ENCODE measurements at regions not wholly inside any gene's neighbourhood (a gene's known extent, or its start where the extent isn't known, plus 50 kb on each side); places are given as distances from the start of the nearest gene placed in this dataset.

- no peaks in the 10 kb centered on the region for H3K9me3 ChIP-seq (ENCODE audit: control insufficient read depth, low read length)
- H3K4me1 ChIP-seq (ENCODE audit: control insufficient read depth in 1 of 2, insufficient read depth in 2 of 2, low read length in 2 of 2) = peaks cover 0 to 3% of the 10 kb centered on the region in 2 donors
- no peaks in the 10 kb centered on the region for H3K36me3 ChIP-seq (ENCODE audit: control insufficient read depth in 1 of 2, insufficient read depth in 2 of 2, low read length in 1 of 2)
- H3K4me3 ChIP-seq (ENCODE audit: low read length in 2 of 2) = peak overlapping the region in 1 of 2 donors; percentile 41
- WGBS, 2 donors = 4 to 11% methylated on average over 3 of the region's 3 CpGs
- ATAC-seq (ENCODE audit: low FRiP score) (peak; percentile 45), DNase-seq (no peak)
- no peaks in the 10 kb centered on the region for H3K27me3 ChIP-seq (ENCODE audit: control insufficient read depth in 1 of 2, insufficient read depth in 2 of 2, low read length in 1 of 2)
- H3K27ac ChIP-seq (ENCODE audit: low read depth in 1 of 2, low read length in 2 of 2) = no peak overlapping the region
- intact Hi-C loops (cut with DNase I) = loop anchor here in 1 of 2 donors (10.0 kb wide), 1 partner anchor 89 kb away; the partner anchor contains the start of gene COL8A1
These were observed 92.3 kb upstream of the COL8A1 start for GRCh38 chr3:99545941-99546580.

DNA sequence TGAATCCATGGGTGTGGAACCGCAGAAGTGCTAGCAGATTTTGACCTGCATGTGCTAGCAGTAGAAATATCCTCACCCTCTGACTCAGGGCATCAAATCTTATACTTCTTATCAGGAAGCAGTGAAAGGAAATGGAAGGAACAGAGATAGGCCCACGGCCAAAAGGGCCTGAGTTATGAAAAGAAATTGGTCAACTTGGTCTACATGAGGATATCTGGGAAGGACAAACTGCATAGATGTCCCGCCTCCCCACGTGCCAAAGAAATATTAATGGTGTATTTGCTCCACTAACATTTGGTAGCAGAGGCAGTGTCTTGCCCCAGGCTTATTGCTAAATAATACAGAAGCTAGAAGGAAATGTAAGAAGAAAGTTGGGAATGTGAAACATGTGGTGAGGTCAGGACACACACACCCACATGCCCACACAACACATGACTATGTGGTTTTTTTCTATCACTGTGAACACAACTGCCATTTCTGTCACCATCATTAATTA is 93.6 kb upstream of the COL8A1 start:
- WGBS, 2 donors = 50 to 54% methylated on average over 4 of the region's 4 CpGs
- DNase-seq = peak in 1 of 2 donors; percentile 44
- no peak overlapping the region for H3K27ac ChIP-seq (ENCODE audit: low read depth in 1 of 2, low read length in 2 of 2)

DNA sequence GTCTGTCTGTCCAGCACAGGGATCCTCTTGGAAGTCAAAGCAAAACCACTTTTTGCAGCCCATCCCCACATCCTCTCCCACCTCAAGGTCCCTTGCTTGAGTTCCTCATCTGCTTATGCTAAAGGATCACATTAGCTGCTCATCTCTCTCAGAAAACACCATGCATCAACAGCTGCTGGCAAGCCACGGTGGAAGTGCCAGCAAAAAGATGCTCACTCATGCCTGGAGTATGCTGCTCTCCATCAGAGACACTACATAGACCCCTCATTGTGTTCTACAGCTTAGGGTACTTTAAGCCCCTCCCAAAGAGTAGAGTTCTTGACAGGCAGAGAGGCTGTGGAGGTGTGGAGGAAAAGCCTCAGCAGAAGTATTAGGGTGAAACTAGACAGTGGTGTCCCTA is 94.6 kb upstream of the COL8A1 start:
- no peaks in the 10 kb centered on the region for H3K27me3 ChIP-seq (ENCODE audit: control insufficient read depth in 1 of 2, insufficient read depth in 2 of 2, low read length in 1 of 2)
- no peak for ATAC-seq (ENCODE audit: low FRiP score)
- H3K27ac ChIP-seq (ENCODE audit: low read depth in 1 of 2, low read length in 2 of 2) = no peak overlapping the region
- no peak for DNase-seq
- no peaks in the 10 kb centered on the region for H3K9me3 ChIP-seq (ENCODE audit: control insufficient read depth, low read length)
- peaks cover 0 to 3% of the 10 kb centered on the region in 2 donors for H3K4me1 ChIP-seq (ENCODE audit: control insufficient read depth in 1 of 2, insufficient read depth in 2 of 2, low read length in 2 of 2)
- intact Hi-C loops (cut with DNase I) = loop anchor here in 1 of 2 donors (10.0 kb wide), 1 partner anchor 91 kb away; the partner anchor contains the start of gene COL8A1
- H3K36me3 ChIP-seq (ENCODE audit: control insufficient read depth in 1 of 2, insufficient read depth in 2 of 2, low read length in 1 of 2) = no peaks in the 10 kb centered on the region
- 0 to 36% methylated on average over 1 of the region's 1 CpG for WGBS, 2 donors
- no peak overlapping the region for H3K4me3 ChIP-seq (ENCODE audit: low read length in 2 of 2)

More for the DNA sequence above, 93.6 kb upstream of the COL8A1 start:
- peaks cover 0 to 3% of the 10 kb centered on the region in 2 donors for H3K4me1 ChIP-seq (ENCODE audit: control insufficient read depth in 1 of 2, insufficient read depth in 2 of 2, low read length in 2 of 2)
- peak; percentile 24 for ATAC-seq (ENCODE audit: low FRiP score)
- intact Hi-C loops (cut with DNase I) = loop anchor here in 1 of 2 donors (10.0 kb wide), 1 partner anchor 90 kb away; the partner anchor contains the start of gene COL8A1
- H3K36me3 ChIP-seq (ENCODE audit: control insufficient read depth in 1 of 2, insufficient read depth in 2 of 2, low read length in 1 of 2) = no peaks in the 10 kb centered on the region
- H3K4me3 ChIP-seq (ENCODE audit: low read length in 2 of 2) = no peak overlapping the region
- H3K9me3 ChIP-seq (ENCODE audit: control insufficient read depth, low read length) = no peaks in the 10 kb centered on the region
- H3K27me3 ChIP-seq (ENCODE audit: control insufficient read depth in 1 of 2, insufficient read depth in 2 of 2, low read length in 1 of 2) = no peaks in the 10 kb centered on the region

- peaks cover 0 to 3% of the 10 kb centered on the region in 2 donors for H3K4me1 ChIP-seq (ENCODE audit: control insufficient read depth in 1 of 2, insufficient read depth in 2 of 2, low read length in 2 of 2)
- H3K36me3 ChIP-seq (ENCODE audit: control insufficient read depth in 1 of 2, insufficient read depth in 2 of 2, low read length in 1 of 2) = no peaks in the 10 kb centered on the region
- intact Hi-C loops (cut with DNase I) = loop anchor here in 1 of 2 donors (10.0 kb wide), 1 partner anchor 92 kb away; the partner anchor contains the start of gene COL8A1
- no peak overlapping the region for H3K27ac ChIP-seq (ENCODE audit: low read depth in 1 of 2, low read length in 2 of 2)
- no peak overlapping the region for H3K4me3 ChIP-seq (ENCODE audit: low read length in 2 of 2)
- DNase-seq (no peak), ATAC-seq (ENCODE audit: low FRiP score) (no peak)
- H3K9me3 ChIP-seq (ENCODE audit: control insufficient read depth, low read length) = no peaks in the 10 kb centered on the region
- no peaks in the 10 kb centered on the region for H3K27me3 ChIP-seq (ENCODE audit: control insufficient read depth in 1 of 2, insufficient read depth in 2 of 2, low read length in 1 of 2)
- WGBS, 2 donors = 72 to 74% methylated on average over 4 of the region's 4 CpGs
These were observed 95.5 kb upstream of the COL8A1 start for GRCh38 chr3:99542767-99543518.

DNA sequence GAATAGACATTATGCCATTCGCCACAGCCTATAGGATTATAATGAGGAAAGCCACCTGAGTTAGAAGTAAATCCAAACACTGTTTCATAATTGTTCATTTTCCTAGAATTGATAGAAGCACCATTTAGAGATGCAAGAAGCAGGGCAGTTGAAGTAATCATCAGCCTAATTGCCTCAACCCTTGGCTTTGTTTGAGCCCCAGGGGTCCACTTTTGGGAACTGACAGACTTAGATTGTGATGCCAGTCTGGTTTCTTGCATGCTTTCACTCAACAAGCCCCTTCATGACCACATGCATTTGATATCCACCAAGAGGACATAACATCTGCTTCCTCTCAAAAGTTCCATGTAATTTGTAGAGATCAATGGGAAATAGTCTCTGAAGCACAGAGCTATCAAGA is 97.2 kb upstream of the COL8A1 start:
- Histone ChIP-seq H3K27me3 (ENCODE audit: control insufficient read depth in 1 of 2, insufficient read depth in 2 of 2, low read length in 1 of 2) (no peaks in the 10 kb centered on the region), H3K27ac (ENCODE audit: low read depth in 1 of 2, low read length in 2 of 2) (no peak overlapping the region), H3K9me3 (ENCODE audit: control insufficient read depth, low read length) (no peaks in the 10 kb centered on the region), H3K36me3 (ENCODE audit: control insufficient read depth in 1 of 2, insufficient read depth in 2 of 2, low read length in 1 of 2) (no peaks in the 10 kb centered on the region), H3K4me3 (ENCODE audit: low read length in 2 of 2) (no peak overlapping the region), H3K4me1 (ENCODE audit: control insufficient read depth in 1 of 2, insufficient read depth in 2 of 2, low read length in 2 of 2) (peaks cover 3 to 4% of the 10 kb centered on the region in 2 donors)
- no peak for DNase-seq
- intact Hi-C loops (cut with DNase I) = loop anchor here in 1 of 2 donors (10.0 kb wide), 1 partner anchor 94 kb away; the partner anchor contains the start of gene COL8A1
- WGBS, 2 donors = 99 to 100% methylated on average over 1 of the region's 1 CpG
- no peak for ATAC-seq (ENCODE audit: low FRiP score)

DNA sequence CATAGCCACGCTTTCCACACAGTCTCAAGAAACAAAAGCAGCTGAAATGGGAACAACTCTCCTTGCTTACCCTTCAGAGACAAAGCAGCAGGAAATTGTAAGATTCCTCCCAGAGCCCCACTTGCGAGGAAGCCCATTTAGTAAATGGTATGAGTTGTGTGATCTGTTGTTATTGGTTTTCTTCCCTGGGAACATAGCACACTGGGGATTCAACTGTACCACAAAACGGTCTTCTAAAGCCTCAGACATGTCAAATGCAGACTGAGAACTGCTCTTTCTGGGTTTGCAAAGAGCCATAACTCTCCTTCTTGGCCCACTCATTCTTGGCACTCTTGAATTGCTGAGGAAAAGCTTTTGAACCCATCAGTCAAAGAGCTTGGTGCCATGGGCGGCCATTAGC is 101.0 kb upstream of the COL8A1 start:
- Histone ChIP-seq H3K36me3 (ENCODE audit: control insufficient read depth in 1 of 2, insufficient read depth in 2 of 2, low read length in 1 of 2) (no peaks in the 10 kb centered on the region), H3K9me3 (ENCODE audit: control insufficient read depth, low read length) (no peaks in the 10 kb centered on the region), H3K27ac (ENCODE audit: low read depth in 1 of 2, low read length in 2 of 2) (no peak overlapping the region), H3K4me1 (ENCODE audit: control insufficient read depth in 1 of 2, insufficient read depth in 2 of 2, low read length in 2 of 2) (peaks cover 0 to 4% of the 10 kb centered on the region in 2 donors), H3K27me3 (ENCODE audit: control insufficient read depth in 1 of 2, insufficient read depth in 2 of 2, low read length in 1 of 2) (no peaks in the 10 kb centered on the region), H3K4me3 (ENCODE audit: low read length in 2 of 2) (no peak overlapping the region)
- DNase-seq (no peak), ATAC-seq (ENCODE audit: low FRiP score) (no peak)
- WGBS, 2 donors = 66 to 71% methylated on average over 4 of the region's 4 CpGs
- intact Hi-C loops (cut with DNase I) = loop anchor here in 1 of 2 donors (10.0 kb wide), 1 partner anchor 513 kb away; no protein-coding TSS in a partner anchor

DNA sequence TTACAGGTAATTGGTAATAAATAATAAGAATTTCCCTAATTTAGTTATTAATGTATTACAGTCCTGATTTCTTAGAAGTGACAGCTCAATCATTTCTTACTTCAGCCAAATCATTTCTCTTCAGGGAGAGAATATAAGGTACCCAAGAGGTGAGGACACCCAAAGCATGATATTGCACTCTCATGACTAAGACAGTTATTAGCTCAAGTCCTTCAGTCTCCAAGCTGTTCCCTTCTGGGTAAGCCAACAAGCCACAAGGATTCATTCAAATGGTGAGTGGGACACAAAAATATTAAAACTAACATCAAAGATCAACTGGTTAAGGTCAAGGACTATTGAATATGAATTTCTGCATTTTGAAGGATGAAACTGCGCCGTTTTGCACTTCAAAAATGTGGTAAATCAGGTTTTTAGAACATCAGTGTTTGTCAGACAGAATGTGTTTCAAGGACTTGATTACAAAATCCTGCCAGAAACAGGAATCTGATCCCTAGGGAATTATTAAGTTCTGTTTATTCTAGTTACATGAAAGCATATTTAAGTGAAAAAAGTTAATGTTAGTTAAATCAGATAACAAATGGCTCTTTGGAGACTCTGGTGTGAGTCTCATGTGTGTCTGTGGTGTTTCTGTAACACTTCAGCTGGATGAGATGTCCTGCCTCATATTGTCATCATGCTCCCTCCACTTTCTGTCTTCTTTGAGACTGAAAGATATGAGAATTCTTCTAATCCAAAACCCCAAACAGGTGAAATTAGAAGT is 101.7 kb upstream of the COL8A1 start:
- Histone ChIP-seq H3K4me1 (ENCODE audit: control insufficient read depth in 1 of 2, insufficient read depth in 2 of 2, low read length in 2 of 2) (peaks cover 0 to 5% of the 10 kb centered on the region in 2 donors), H3K27me3 (ENCODE audit: control insufficient read depth in 1 of 2, insufficient read depth in 2 of 2, low read length in 1 of 2) (no peaks in the 10 kb centered on the region), H3K27ac (ENCODE audit: low read depth in 1 of 2, low read length in 2 of 2) (no peak overlapping the region), H3K4me3 (ENCODE audit: low read length in 2 of 2) (no peak overlapping the region), H3K9me3 (ENCODE audit: control insufficient read depth, low read length) (no peaks in the 10 kb centered on the region), H3K36me3 (ENCODE audit: control insufficient read depth in 1 of 2, insufficient read depth in 2 of 2, low read length in 1 of 2) (no peaks in the 10 kb centered on the region)
- ATAC-seq (ENCODE audit: low FRiP score) = no peak
- intact Hi-C loops (cut with DNase I) = loop anchor here in 1 of 2 donors (10.0 kb wide), 1 partner anchor 512 kb away; no protein-coding TSS in a partner anchor
- DNase-seq = no peak
- WGBS, 2 donors = 94% methylated on average over 2 of the region's 2 CpGs
